GM10266 (cell line): ENCODE measurements at regions not wholly inside any gene's neighbourhood (a gene's known extent, or its start where the extent isn't known, plus 50 kb on each side); places are given as distances from the start of the nearest gene placed in this dataset.

Experiments
- DNase-seq: peaks from one replicate; pipeline ENCODE4 v3.0.0; 2012; ENCODE audit errors: extremely low spot score
- TF ChIP-seq, protein P1 (sequence below): IDR thresholded peaks from 2 replicates; pipeline ENCODE4 v1.5.1; 2012; ENCODE audit warnings: mild to moderate bottlenecking, low read depth; ENCODE audit not compliant: control insufficient read depth, insufficient read depth; ENCODE audit errors: missing control alignments

GRCh38 chr4:175499735-175500352 is 312.2 kb downstream of the GPM6A start:
- DNase-seq, result no peak
- TF ChIP-seq, protein P1, sequence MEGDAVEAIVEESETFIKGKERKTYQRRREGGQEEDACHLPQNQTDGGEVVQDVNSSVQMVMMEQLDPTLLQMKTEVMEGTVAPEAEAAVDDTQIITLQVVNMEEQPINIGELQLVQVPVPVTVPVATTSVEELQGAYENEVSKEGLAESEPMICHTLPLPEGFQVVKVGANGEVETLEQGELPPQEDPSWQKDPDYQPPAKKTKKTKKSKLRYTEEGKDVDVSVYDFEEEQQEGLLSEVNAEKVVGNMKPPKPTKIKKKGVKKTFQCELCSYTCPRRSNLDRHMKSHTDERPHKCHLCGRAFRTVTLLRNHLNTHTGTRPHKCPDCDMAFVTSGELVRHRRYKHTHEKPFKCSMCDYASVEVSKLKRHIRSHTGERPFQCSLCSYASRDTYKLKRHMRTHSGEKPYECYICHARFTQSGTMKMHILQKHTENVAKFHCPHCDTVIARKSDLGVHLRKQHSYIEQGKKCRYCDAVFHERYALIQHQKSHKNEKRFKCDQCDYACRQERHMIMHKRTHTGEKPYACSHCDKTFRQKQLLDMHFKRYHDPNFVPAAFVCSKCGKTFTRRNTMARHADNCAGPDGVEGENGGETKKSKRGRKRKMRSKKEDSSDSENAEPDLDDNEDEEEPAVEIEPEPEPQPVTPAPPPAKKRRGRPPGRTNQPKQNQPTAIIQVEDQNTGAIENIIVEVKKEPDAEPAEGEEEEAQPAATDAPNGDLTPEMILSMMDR, result no peak

DNA sequence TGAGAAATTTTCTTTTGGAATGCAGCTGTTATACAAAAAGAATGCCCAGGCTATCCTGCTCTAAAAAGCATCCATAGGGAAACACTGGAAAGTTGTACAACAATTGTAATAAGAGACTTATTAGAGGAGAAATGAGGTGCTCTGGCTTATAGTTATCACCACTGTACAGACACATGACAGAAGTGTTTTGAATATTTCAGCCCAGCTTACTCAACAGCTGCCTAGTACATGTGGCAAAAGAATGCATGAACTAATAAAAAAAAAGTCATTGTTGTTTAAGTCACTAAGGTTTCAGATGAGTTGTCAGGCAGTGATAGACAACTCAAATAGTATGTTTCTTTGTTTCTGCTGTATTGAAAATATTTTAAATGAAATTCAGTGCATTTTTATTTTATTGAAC is 307.7 kb downstream of the GPM6A start:
- TF ChIP-seq, protein P1, result no peak
- no peak for DNase-seq

DNA sequence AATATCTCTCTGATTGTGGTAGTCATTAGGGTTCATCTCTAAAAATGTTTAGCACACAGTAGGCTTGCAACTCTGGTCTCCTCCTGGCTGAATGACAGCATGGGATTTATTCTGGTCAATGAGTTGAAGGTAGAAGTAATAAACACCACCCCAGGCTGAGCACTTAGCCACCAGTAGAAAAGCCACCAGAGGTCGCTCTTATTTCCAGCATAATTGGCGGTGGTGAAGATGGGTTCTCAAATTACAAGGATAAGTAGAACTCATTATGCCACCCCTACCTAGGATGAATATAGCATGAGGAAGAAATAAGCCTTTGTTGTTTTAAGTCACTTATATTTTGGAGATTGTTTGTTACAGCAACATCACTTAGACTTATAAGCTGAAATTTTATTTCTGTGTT is 302.7 kb downstream of the GPM6A start:
- TF ChIP-seq, protein P1, result no peak
- no peak for DNase-seq

DNA sequence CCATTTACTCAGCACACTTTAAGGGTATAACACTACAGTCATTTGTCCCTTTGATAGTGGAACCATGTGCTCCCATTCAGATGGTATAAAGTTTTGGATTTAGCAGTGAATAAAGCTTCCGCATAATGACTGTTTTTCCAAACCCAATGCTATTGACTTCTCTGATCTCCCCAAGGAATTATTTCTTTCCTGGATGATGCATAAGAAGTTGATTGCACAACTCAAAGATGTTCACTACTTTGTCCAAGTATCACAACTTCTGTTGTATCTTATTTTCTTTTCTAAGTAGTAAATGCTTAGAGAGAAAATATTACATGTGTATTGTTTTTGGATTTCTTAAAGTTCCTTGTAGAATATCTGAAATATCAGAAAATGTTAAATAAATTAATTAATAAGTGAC is 300.2 kb downstream of the GPM6A start:
- TF ChIP-seq, protein P1, result no peak
- no peak for DNase-seq

- DNase-seq, result no peak
Observed at GRCh38 chr4:175514174-175514573, 297.9 kb downstream of the GPM6A start.

DNA sequence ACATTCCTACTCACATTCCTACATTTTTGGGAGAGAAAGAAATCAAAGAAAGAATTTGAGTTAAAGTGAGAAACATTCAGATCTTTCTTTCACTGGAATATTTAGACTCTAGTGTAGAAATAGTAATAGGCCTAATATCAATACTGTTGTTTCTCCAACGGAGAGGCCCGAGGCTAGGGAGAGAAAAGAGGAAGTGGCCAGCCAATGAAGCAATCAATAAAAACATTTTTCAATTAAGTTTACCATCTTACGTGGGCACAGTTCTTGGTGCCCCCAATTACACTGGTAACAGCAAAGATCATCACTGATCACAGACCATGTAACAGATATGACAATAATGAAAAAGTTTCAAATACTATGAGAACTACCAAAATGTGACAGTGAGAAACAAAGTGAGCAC is 281.4 kb downstream of the GPM6A start:
- DNase-seq, result no peak
- TF ChIP-seq, protein P1, result no peak

More at GRCh38 chr4:175514174-175514573, 297.9 kb downstream of the GPM6A start:
- TF ChIP-seq, protein P1, result no peak

GRCh38 chr4:175531405-175532091 is 280.5 kb downstream of the GPM6A start:
- TF ChIP-seq, protein P1, result no peak
- DNase-seq, result no peak
